CD4-positive, alpha-beta T cell treated with Interleukin-1 beta for 1 hour (primary cell): ENCODE measurements at regions not wholly inside any gene's neighbourhood (a gene's known extent, or its start where the extent isn't known, plus 50 kb on each side); places are given as distances from the start of the nearest gene placed in this dataset.
"Not testable (repeated sequence)": the region's sequence is repeated elsewhere in the genome, so short reads cannot be mapped to it uniquely, and the experiment has no call there.

Source experiments
- DNase-seq, 2 donors: peaks; one replicate each; pipeline ENCODE4 v3.0.0-alpha.2; 2020 to 2022

GRCh38 chr22:22977479-22978200 is 90.0 kb downstream of the IGLL5 start:
- DNase-seq: no peak

- no peak for DNase-seq
Measured at GRCh38 chr22:22978637-22979036, 91.0 kb downstream of the IGLL5 start.

- no peak for DNase-seq
Measured at GRCh38 chr22:22979121-22979724, 91.1 kb upstream of the GNAZ start.

GRCh38 chr22:22979954-22980353 is 90.4 kb upstream of the GNAZ start:
- no peak for DNase-seq

GRCh38 chr22:22981670-22982571 is 88.4 kb upstream of the GNAZ start:
- DNase-seq: peak in 1 of 2 donors; percentile 34

GRCh38 chr22:22982616-22983015 is 87.7 kb upstream of the GNAZ start:
- no peak for DNase-seq

- no peak for DNase-seq
Measured at GRCh38 chr22:22983123-22983522, 87.2 kb upstream of the GNAZ start.

- no peak for DNase-seq
Measured at GRCh38 chr22:22983816-22984215, 86.5 kb upstream of the GNAZ start.

GRCh38 chr22:22984967-22985366 is 85.4 kb upstream of the GNAZ start:
- DNase-seq: no peak

- DNase-seq: no peak
Measured at GRCh38 chr22:22986008-22986407, 84.3 kb upstream of the GNAZ start.

GRCh38 chr22:22986640-22987039 is 83.7 kb upstream of the GNAZ start:
- DNase-seq: no peak

- DNase-seq: no peak
Measured at GRCh38 chr22:22988150-22988549, 82.2 kb upstream of the GNAZ start.

GRCh38 chr22:22988785-22989184 is 81.5 kb upstream of the GNAZ start:
- DNase-seq: no peak

GRCh38 chr22:22989856-22990255 is 80.5 kb upstream of the GNAZ start:
- no peak for DNase-seq

- DNase-seq: not testable (repeated sequence)
Measured at GRCh38 chr22:22990711-22991505, 79.4 kb upstream of the GNAZ start.

GRCh38 chr22:22992474-22992873 is 77.8 kb upstream of the GNAZ start:
- no peak for DNase-seq

GRCh38 chr22:22993184-22993583 is 77.1 kb upstream of the GNAZ start:
- no peak for DNase-seq

- no peak for DNase-seq
Measured at GRCh38 chr22:22995166-22995565, 75.2 kb upstream of the GNAZ start.

GRCh38 chr22:22996511-22997261 is 73.6 kb upstream of the GNAZ start:
- DNase-seq: no peak

GRCh38 chr22:22997262-22997898 is 72.9 kb upstream of the GNAZ start:
- no peak for DNase-seq

GRCh38 chr22:22997988-22998387 is 72.3 kb upstream of the GNAZ start:
- no peak for DNase-seq

GRCh38 chr22:22999523-22999922 is 70.8 kb upstream of the GNAZ start:
- DNase-seq: no peak
